WTC11 (cell line): ENCODE measurements at regions not wholly inside any gene's neighbourhood (a gene's known extent, or its start where the extent isn't known, plus 50 kb on each side); places are given as distances from the start of the nearest gene placed in this dataset.

Experiments used
- ATAC-seq: fragments of 200-7000 bp; cut with Tn5 transposase; 2 replicates; pipeline ENCODE4 v1.10.0; 2021; ENCODE audit warnings: mild to moderate bottlenecking, moderate library complexity
- CTCF ChIA-PET: fragments of 300-600 bp; sonication (Branson Sonifier 250); formaldehyde crosslinking; loops from one replicate; lab custom pipeline; 2021; ENCODE audit warnings: antibody characterized with exemption; lab: Charles Lee
- POLR2A ChIA-PET: fragments of 350-600 bp; sonication (Branson Sonifier 250); formaldehyde crosslinking; loops from one replicate; lab custom pipeline; 2021; ENCODE audit warnings: antibody characterized with exemption; lab: Charles Lee
- DNase-seq: peaks from one replicate; pipeline ENCODE4 v3.0.0; 2021; ENCODE audit warnings: low spot score
- H3K27ac Mint-ChIP-seq: 2 replicates; pipeline ENCODE4 v1.8.0; 2021; ENCODE audit warnings: mixed read lengths
- H3K27me3 Mint-ChIP-seq: 2 replicates; pipeline ENCODE4 v1.8.0; 2021; ENCODE audit warnings: low read depth, mild to moderate bottlenecking, moderate library complexity, mixed read lengths
- H3K36me3 Mint-ChIP-seq: 2 replicates; pipeline ENCODE4 v1.8.0; 2021; ENCODE audit warnings: mixed read lengths
- H3K4me1 Mint-ChIP-seq: 2 replicates; pipeline ENCODE4 v1.8.0; 2022; ENCODE audit warnings: mixed read lengths
- H3K4me3 Mint-ChIP-seq: 2 replicates; pipeline ENCODE4 v1.8.0; 2021; ENCODE audit warnings: mild to moderate bottlenecking, moderate library complexity, mixed read lengths
- H3K9me3 Mint-ChIP-seq: 2 replicates; pipeline ENCODE4 v1.8.0; 2021; ENCODE audit warnings: mixed read lengths
- IRF2 ChIP-seq: sonication (generic); formaldehyde crosslinking; IDR thresholded peaks from 2 replicates; pipeline ENCODE4 v1.8.0; 2022; ENCODE audit warnings: low read depth, missing genetic modification reagents, borderline replicate concordance
- JUN ChIP-seq: sonication (generic); formaldehyde crosslinking; IDR thresholded peaks from 2 replicates; pipeline ENCODE4 v1.8.0; 2023; ENCODE audit warnings: mild to moderate bottlenecking, missing genetic modification reagents
- MLX ChIP-seq: sonication (generic); formaldehyde crosslinking; IDR thresholded peaks from 2 replicates; pipeline ENCODE4 v1.8.1; 2023; ENCODE audit warnings: mild to moderate bottlenecking, missing genetic modification reagents, moderate library complexity
- MYBL2 ChIP-seq: sonication (generic); formaldehyde crosslinking; IDR thresholded peaks from 2 replicates; pipeline ENCODE4 v1.8.1; 2023; ENCODE audit warnings: mild to moderate bottlenecking, moderate library complexity, missing genetic modification reagents
- NFE2L1 ChIP-seq: sonication (generic); formaldehyde crosslinking; IDR thresholded peaks from 2 replicates; pipeline ENCODE4 v1.8.1; 2023; ENCODE audit warnings: missing genetic modification reagents
- NFYB ChIP-seq: sonication (generic); formaldehyde crosslinking; conservative IDR thresholded peaks from 2 replicates; pipeline ENCODE4 v1.8.0; 2022; ENCODE audit warnings: low read depth, missing genetic modification reagents
- ZNF317 ChIP-seq: sonication (generic); formaldehyde crosslinking; IDR thresholded peaks from 2 replicates; pipeline ENCODE4 v1.8.1; 2023; ENCODE audit warnings: low read depth, mild to moderate bottlenecking, moderate library complexity, missing genetic modification reagents, borderline replicate concordance
- ZNF512 ChIP-seq: sonication (generic); formaldehyde crosslinking; IDR thresholded peaks from 2 replicates; pipeline ENCODE4 v1.8.1; 2022; ENCODE audit warnings: missing genetic modification reagents, borderline replicate concordance
- ZNF671 ChIP-seq: fragments of 250-450 bp; sonication (Bioruptor Pico); IDR thresholded peaks from 2 replicates; pipeline ENCODE4 v1.8.0; 2021; ENCODE audit warnings: mild to moderate bottlenecking
- TF ChIP-seq, protein P1 (sequence below): sonication (generic); formaldehyde crosslinking; IDR thresholded peaks from 2 replicates; pipeline ENCODE4 v1.8.0; 2022; ENCODE audit warnings: mild to moderate bottlenecking, missing genetic modification reagents
- TF ChIP-seq, protein P2 (sequence below): fragments of 250-450 bp; sonication (Bioruptor Pico); conservative IDR thresholded peaks from 2 replicates; pipeline ENCODE4 v1.9.0; 2021; ENCODE audit warnings: mild to moderate bottlenecking
- TF ChIP-seq, protein P3 (sequence below): sonication (generic); formaldehyde crosslinking; IDR thresholded peaks from 2 replicates; pipeline ENCODE4 v1.8.0; 2022; ENCODE audit warnings: missing genetic modification reagents
- TF ChIP-seq, protein P4 (sequence below): fragments of 250-450 bp; sonication (Bioruptor Pico); IDR thresholded peaks from 2 replicates; pipeline ENCODE4 v1.9.0; 2021; ENCODE audit warnings: mild to moderate bottlenecking

GRCh38 chr6:140101367-140101766, 726.9 kb upstream of the CITED2 start (continued):
- no peak for TF ChIP-seq MLX (CRISPR knock-in tag)
- TF ChIP-seq, protein P1, sequence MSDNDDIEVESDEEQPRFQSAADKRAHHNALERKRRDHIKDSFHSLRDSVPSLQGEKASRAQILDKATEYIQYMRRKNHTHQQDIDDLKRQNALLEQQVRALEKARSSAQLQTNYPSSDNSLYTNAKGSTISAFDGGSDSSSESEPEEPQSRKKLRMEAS (CRISPR knock-in tag): no peak
- TF ChIP-seq ZNF671 (CRISPR knock-in tag): no peak
- TF ChIP-seq ZNF512 (CRISPR knock-in tag): no peak
- no peak for TF ChIP-seq JUN (CRISPR knock-in tag)
- TF ChIP-seq, all 79 proteins: peak for 0

DNA sequence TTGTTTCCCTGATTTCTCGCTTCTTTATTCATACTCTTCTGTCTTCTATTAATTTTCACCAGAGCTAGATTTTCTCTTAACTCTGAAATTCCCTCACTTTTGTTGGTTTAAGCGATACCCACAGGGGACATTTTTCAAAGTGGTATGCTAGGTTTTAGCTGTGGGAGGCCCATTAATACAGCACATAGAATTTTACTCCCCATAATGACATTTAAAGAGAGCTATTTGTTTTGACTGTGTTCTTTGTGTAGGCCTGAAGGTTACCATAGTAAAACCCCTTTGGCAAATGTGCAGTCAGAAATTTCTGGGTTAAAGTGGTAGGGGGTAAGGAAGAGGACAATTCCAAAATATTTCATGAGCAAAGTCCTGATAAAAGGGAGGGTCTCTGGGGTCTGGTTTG, 721.1 kb upstream of the CITED2 start:
- no peaks in the 10 kb centered on the region for H3K27me3 Mint-ChIP-seq
- ChIA-PET POLR2A (no interaction called here), CTCF (interaction anchor here (1.0 to 1.3 kb wide), 2 partner anchors 45 to 826 kb away, joined by 3 read pairs; no protein-coding TSS in a partner anchor)
- no peak overlapping the region for H3K4me3 Mint-ChIP-seq
- H3K4me1 Mint-ChIP-seq: peaks cover 6% of the 10 kb centered on the region
- peak overlapping the region; percentile 46; the same call in 1 of the 2 replicates for H3K27ac Mint-ChIP-seq
- ATAC-seq (no peak; the same call in none of the 2 replicates), DNase-seq (no peak)
- TF ChIP-seq, protein P2, sequence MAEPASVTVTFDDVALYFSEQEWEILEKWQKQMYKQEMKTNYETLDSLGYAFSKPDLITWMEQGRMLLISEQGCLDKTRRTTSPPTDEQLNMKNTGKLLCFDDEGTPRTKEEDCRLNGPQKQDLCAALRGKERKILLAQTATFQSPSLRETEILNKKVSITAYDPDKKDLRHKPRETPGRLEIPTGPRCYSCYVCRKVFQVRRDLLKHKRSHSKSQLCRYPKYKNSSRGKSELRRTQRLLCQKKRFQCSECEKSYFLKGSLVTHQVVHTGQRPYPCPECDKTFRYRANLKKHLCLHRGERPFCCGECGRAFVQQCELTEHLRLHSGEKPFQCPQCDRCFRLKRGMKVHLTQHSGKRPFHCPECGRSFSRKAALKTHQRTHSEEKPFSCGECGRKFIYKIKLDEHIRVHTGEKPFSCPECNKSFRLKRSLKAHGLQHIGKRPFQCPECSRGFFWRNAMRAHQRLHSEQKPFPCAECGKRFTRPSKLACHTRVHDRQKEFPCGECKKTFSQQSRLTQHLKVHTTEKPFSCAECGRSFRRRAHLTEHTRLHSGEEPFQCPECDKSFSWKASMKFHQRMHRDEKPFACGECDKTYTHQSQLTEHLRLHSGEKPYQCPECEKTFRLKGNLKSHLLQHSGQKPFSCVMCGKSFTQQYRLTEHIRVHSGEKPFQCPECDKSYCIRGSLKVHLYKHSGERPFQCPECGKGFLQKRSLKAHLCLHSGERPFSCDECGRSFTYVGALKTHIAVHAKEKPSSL (CRISPR knock-in tag): no peak
- TF ChIP-seq ZNF317 (CRISPR knock-in tag): no peak
- no peak for TF ChIP-seq NFYB (CRISPR knock-in tag)
- TF ChIP-seq MLX (CRISPR knock-in tag): no peak
- TF ChIP-seq, protein P3, sequence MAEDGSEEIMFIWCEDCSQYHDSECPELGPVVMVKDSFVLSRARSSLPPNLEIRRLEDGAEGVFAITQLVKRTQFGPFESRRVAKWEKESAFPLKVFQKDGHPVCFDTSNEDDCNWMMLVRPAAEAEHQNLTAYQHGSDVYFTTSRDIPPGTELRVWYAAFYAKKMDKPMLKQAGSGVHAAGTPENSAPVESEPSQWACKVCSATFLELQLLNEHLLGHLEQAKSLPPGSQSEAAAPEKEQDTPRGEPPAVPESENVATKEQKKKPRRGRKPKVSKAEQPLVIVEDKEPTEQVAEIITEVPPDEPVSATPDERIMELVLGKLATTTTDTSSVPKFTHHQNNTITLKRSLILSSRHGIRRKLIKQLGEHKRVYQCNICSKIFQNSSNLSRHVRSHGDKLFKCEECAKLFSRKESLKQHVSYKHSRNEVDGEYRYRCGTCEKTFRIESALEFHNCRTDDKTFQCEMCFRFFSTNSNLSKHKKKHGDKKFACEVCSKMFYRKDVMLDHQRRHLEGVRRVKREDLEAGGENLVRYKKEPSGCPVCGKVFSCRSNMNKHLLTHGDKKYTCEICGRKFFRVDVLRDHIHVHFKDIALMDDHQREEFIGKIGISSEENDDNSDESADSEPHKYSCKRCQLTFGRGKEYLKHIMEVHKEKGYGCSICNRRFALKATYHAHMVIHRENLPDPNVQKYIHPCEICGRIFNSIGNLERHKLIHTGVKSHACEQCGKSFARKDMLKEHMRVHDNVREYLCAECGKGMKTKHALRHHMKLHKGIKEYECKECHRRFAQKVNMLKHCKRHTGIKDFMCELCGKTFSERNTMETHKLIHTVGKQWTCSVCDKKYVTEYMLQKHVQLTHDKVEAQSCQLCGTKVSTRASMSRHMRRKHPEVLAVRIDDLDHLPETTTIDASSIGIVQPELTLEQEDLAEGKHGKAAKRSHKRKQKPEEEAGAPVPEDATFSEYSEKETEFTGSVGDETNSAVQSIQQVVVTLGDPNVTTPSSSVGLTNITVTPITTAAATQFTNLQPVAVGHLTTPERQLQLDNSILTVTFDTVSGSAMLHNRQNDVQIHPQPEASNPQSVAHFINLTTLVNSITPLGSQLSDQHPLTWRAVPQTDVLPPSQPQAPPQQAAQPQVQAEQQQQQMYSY (CRISPR knock-in tag): no peak
- no peak for TF ChIP-seq MYBL2 (CRISPR knock-in tag)
- no peak for TF ChIP-seq NFE2L1 (CRISPR knock-in tag)
- no peaks in the 10 kb centered on the region for H3K36me3 Mint-ChIP-seq
- H3K9me3 Mint-ChIP-seq: no peaks in the 10 kb centered on the region

- POLR2A ChIA-PET: no interaction called here
- no peaks in the 10 kb centered on the region for H3K36me3 Mint-ChIP-seq
- no peaks in the 10 kb centered on the region for H3K27me3 Mint-ChIP-seq
- TF ChIP-seq, protein P1 (CRISPR knock-in tag): no peak
- TF ChIP-seq, protein P4, sequence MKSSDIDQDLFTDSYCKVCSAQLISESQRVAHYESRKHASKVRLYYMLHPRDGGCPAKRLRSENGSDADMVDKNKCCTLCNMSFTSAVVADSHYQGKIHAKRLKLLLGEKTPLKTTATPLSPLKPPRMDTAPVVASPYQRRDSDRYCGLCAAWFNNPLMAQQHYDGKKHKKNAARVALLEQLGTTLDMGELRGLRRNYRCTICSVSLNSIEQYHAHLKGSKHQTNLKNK (CRISPR knock-in tag): no peak
- TF ChIP-seq IRF2 (CRISPR knock-in tag): no peak
- peaks cover 13% of the 10 kb centered on the region for H3K4me1 Mint-ChIP-seq
- H3K4me3 Mint-ChIP-seq: no peak overlapping the region
- CTCF ChIA-PET: no interaction called here
- H3K27ac Mint-ChIP-seq: no peak overlapping the region
- DNase-seq: no peak
- no peak for ATAC-seq
- H3K9me3 Mint-ChIP-seq: no peaks in the 10 kb centered on the region
These were observed 717.4 kb upstream of the CITED2 start for GRCh38 chr6:140091895-140092294.
